Endodermal cell (in vitro differentiated cells): ENCODE measurements at regions not wholly inside any gene's neighbourhood (a gene's known extent, or its start where the extent isn't known, plus 50 kb on each side); places are given as distances from the start of the nearest gene placed in this dataset.

Source experiments
- DNase-seq: peaks from one replicate; pipeline ENCODE4 v3.0.0-alpha.2; 2017
- H3K27ac ChIP-seq: 2 replicates; pipeline ENCODE4 v1.5.1; 2013; ENCODE audit warnings: mild to moderate bottlenecking, low read depth, low read length, moderate library complexity
- H3K27me3 ChIP-seq: 2 replicates; pipeline ENCODE4 v1.6.1; 2013; ENCODE audit warnings: mild to moderate bottlenecking, low read length, moderate library complexity; ENCODE audit not compliant: insufficient read depth, control insufficient read depth, poor library complexity, severe bottlenecking
- H3K36me3 ChIP-seq: 2 replicates; pipeline ENCODE4 v1.7.0; 2013; ENCODE audit warnings: mild to moderate bottlenecking, low read length, moderate library complexity; ENCODE audit not compliant: control insufficient read depth, insufficient read depth
- H3K4me1 ChIP-seq: one replicate; pipeline ENCODE4 v1.7.0; 2013; ENCODE audit warnings: low read length; ENCODE audit not compliant: control insufficient read depth, insufficient read depth
- H3K4me3 ChIP-seq: 2 replicates; pipeline ENCODE4 v1.5.1; 2013; ENCODE audit warnings: mild to moderate bottlenecking, low read length, moderate library complexity
- H3K9ac ChIP-seq: 2 replicates; pipeline ENCODE4 v1.6.1; 2013; ENCODE audit warnings: mild to moderate bottlenecking, low read length, moderate library complexity; ENCODE audit not compliant: poor library complexity, severe bottlenecking; ENCODE audit errors: extremely low read depth
- H3K9me3 ChIP-seq: 2 replicates; pipeline ENCODE4 v1.6.1; 2013; ENCODE audit warnings: mild to moderate bottlenecking, low read length, moderate library complexity; ENCODE audit not compliant: control insufficient read depth
- H3K27ac Mint-ChIP-seq: 2 replicates; pipeline ENCODE4 v1.8.0; 2020; ENCODE audit warnings: mixed read lengths
- H3K27me3 Mint-ChIP-seq: 2 replicates; pipeline ENCODE4 v1.8.0; 2021; ENCODE audit warnings: mild to moderate bottlenecking, mixed read lengths; ENCODE audit not compliant: insufficient read depth
- H3K36me3 Mint-ChIP-seq: 2 replicates; pipeline ENCODE4 v1.8.0; 2020; ENCODE audit warnings: low read depth, mixed read lengths
- H3K4me1 Mint-ChIP-seq: 2 replicates; pipeline ENCODE4 v1.8.0; 2020; ENCODE audit warnings: mixed read lengths
- H3K4me3 Mint-ChIP-seq: 2 replicates; pipeline ENCODE4 v1.8.0; 2020; ENCODE audit warnings: mild to moderate bottlenecking, moderate library complexity, mixed read lengths
- H3K9me3 Mint-ChIP-seq: 2 replicates; pipeline ENCODE4 v1.8.0; 2020; ENCODE audit warnings: mild to moderate bottlenecking, mixed read lengths
- WGBS, 2 experiments: methylation state at CpG; one replicate each; pipeline versions ENCODE4 v1.1.5 to v1.1.7; 2013; ENCODE audit warnings: missing lambda C conversion rate in 2 of 2, mixed read lengths in 1 of 2; ENCODE audit not compliant: insufficient coverage in 1 of 2, insufficient read length in 1 of 2; 5-methylcytosine and 5-hydroxymethylcytosine counted together
- TF ChIP-seq, protein P1 (sequence below): fragments of 200-600 bp; sonication (generic); conservative IDR thresholded peaks from 2 replicates; pipeline ENCODE4 v1.5.0; 2021; ENCODE audit warnings: antibody characterized with exemption, mild to moderate bottlenecking

DNA sequence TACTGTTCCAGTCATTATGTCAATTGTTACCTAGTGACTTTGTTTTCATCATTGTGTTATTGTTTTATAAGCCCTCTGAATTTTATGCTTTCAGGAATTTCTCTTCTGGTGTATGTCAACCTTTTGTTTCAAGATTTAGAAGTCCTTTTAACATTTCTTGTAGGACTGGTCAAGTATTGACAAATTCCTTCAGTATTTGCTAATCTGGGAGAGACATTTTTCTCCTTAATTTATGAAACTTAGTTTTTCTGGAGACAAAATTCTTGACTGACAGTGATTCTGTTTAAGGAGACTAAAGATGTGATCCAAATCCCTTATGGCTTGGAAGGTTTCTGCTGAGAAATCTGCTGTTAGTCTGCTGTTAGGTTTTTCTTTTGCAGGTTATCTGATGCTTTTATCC lies 84.9 kb upstream of the NT5C1B start:
- Histone ChIP-seq H3K9me3 (peaks cover 12% of the 10 kb centered on the region), H3K4me3 (no peak overlapping the region), H3K27ac (no peak overlapping the region), H3K9ac (no peak overlapping the region), H3K4me1 (no peaks in the 10 kb centered on the region), H3K36me3 (no peaks in the 10 kb centered on the region), H3K27me3 (no peaks in the 10 kb centered on the region)
- Mint-ChIP-seq H3K9me3 (peaks cover 21% of the 10 kb centered on the region), H3K27me3 (peaks cover 2% of the 10 kb centered on the region), H3K4me1 (no peaks in the 10 kb centered on the region), H3K27ac (no peak overlapping the region), H3K4me3 (no peak overlapping the region), H3K36me3 (no peaks in the 10 kb centered on the region)
- DNase-seq = no peak
- TF ChIP-seq, protein P1, sequence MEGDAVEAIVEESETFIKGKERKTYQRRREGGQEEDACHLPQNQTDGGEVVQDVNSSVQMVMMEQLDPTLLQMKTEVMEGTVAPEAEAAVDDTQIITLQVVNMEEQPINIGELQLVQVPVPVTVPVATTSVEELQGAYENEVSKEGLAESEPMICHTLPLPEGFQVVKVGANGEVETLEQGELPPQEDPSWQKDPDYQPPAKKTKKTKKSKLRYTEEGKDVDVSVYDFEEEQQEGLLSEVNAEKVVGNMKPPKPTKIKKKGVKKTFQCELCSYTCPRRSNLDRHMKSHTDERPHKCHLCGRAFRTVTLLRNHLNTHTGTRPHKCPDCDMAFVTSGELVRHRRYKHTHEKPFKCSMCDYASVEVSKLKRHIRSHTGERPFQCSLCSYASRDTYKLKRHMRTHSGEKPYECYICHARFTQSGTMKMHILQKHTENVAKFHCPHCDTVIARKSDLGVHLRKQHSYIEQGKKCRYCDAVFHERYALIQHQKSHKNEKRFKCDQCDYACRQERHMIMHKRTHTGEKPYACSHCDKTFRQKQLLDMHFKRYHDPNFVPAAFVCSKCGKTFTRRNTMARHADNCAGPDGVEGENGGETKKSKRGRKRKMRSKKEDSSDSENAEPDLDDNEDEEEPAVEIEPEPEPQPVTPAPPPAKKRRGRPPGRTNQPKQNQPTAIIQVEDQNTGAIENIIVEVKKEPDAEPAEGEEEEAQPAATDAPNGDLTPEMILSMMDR = no peak

DNA sequence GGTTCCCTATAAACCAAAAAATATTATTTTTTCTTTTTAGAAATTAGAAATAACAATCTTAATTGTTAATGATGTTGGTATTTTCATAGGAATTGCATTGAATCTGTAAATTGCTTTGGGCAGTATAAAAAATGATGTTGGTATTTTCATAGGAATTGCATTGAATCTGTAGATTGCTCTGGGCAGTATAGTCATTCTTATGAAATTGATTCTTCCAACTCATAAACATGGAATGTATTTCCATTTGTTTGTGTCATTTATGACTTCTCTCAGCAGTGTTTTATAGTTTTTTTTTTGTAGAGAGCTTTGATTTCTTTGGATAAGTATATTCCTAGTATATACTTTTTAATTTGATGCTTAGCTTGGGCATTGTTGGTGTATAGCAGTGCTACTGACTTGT lies 82.0 kb upstream of the NT5C1B start:
- Histone ChIP-seq H3K4me1 (no peaks in the 10 kb centered on the region), H3K4me3 (no peak overlapping the region), H3K27me3 (no peaks in the 10 kb centered on the region), H3K36me3 (no peaks in the 10 kb centered on the region), H3K9ac (no peak overlapping the region), H3K27ac (no peak overlapping the region), H3K9me3 (peaks cover 12% of the 10 kb centered on the region)
- no peak overlapping the region for H3K4me3 Mint-ChIP-seq
- H3K4me1 Mint-ChIP-seq = no peaks in the 10 kb centered on the region
- H3K36me3 Mint-ChIP-seq = no peaks in the 10 kb centered on the region
- H3K27ac Mint-ChIP-seq = no peak overlapping the region
- no peak for DNase-seq
- TF ChIP-seq, protein P1 = no peak
- peaks cover 21% of the 10 kb centered on the region for H3K9me3 Mint-ChIP-seq
- peaks cover 2% of the 10 kb centered on the region for H3K27me3 Mint-ChIP-seq

DNA sequence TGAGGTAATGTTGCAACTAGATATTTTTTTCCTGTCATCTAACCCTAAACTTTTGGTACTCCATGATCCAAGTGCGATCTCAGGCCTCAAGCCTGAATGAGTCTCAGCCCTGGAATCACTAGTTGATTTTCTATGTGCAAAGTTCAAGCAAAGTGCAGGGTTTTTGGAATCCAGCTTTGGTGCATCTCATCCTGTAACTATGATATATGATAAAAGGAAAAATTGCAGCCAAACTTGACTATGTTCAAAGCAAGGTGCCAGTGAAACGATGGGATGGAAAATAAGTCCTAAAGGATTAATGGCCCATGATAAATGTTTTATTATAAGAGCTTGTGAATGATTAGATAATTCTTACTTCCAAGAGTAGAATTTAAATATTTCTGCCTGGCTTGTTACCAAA lies 78.9 kb upstream of the NT5C1B start:
- no peak overlapping the region for H3K4me3 ChIP-seq
- H3K9ac ChIP-seq = no peak overlapping the region
- peaks cover 9% of the 10 kb centered on the region for H3K9me3 Mint-ChIP-seq
- peaks cover 3% of the 10 kb centered on the region for H3K9me3 ChIP-seq
- H3K27ac Mint-ChIP-seq = no peak overlapping the region
- H3K4me1 ChIP-seq = peaks cover 7% of the 10 kb centered on the region
- H3K27ac ChIP-seq = no peak overlapping the region
- no peaks in the 10 kb centered on the region for H3K36me3 ChIP-seq
- TF ChIP-seq, protein P1 = no peak
- WGBS, 2 experiments = 88 to 95% methylated on average over 1 to 2 of the region's 2 CpGs
- no peak for DNase-seq
- no peaks in the 10 kb centered on the region for H3K36me3 Mint-ChIP-seq
- H3K27me3 ChIP-seq = no peaks in the 10 kb centered on the region
- peaks cover 13% of the 10 kb centered on the region for H3K4me1 Mint-ChIP-seq
- H3K27me3 Mint-ChIP-seq = peaks cover 2% of the 10 kb centered on the region
- H3K4me3 Mint-ChIP-seq = no peak overlapping the region
